Hepatocyte (in vitro differentiated cells): ENCODE measurements at regions not wholly inside any gene's neighbourhood (a gene's known extent, or its start where the extent isn't known, plus 50 kb on each side); places are given as distances from the start of the nearest gene placed in this dataset.

Experiments
- DNase-seq: peaks from one replicate; pipeline ENCODE4 v3.0.0-alpha.2; 2016; ENCODE audit warnings: low spot score
- H2AFZ ChIP-seq: fragments of 200-600 bp; sonication (generic); 2 replicates; pipeline ENCODE4 v1.6.0; 2016; ENCODE audit warnings: antibody characterized with exemption, mild to moderate bottlenecking
- H3K27ac ChIP-seq: fragments of 200-600 bp; sonication (generic); 2 replicates; pipeline ENCODE4 v1.5.1; 2016; ENCODE audit warnings: mild to moderate bottlenecking
- H3K27me3 ChIP-seq: fragments of 200-600 bp; sonication (generic); 2 replicates; pipeline ENCODE4 v1.6.1; 2016
- H3K36me3 ChIP-seq: fragments of 200-600 bp; sonication (generic); replicated peaks from 2 replicates; pipeline ENCODE4 v1.5.1; 2016; ENCODE audit warnings: low read depth; ENCODE audit not compliant: insufficient read depth
- H3K4me1 ChIP-seq: fragments of 200-600 bp; sonication (generic); 2 replicates; pipeline ENCODE4 v1.5.1; 2016; ENCODE audit warnings: mild to moderate bottlenecking, moderate library complexity; ENCODE audit not compliant: insufficient read depth
- H3K4me2 ChIP-seq: fragments of 200-600 bp; sonication (generic); 2 replicates; pipeline ENCODE4 v1.6.0; 2016
- H3K4me3 ChIP-seq: fragments of 200-600 bp; sonication (generic); 2 replicates; pipeline ENCODE4 v1.5.1; 2016; ENCODE audit warnings: mild to moderate bottlenecking
- H3K79me2 ChIP-seq: fragments of 200-600 bp; sonication (generic); 2 replicates; pipeline ENCODE4 v1.6.0; 2017; ENCODE audit warnings: mild to moderate bottlenecking
- H3K9me2 ChIP-seq: fragments of 200-600 bp; sonication (generic); replicated peaks from 2 replicates; pipeline ENCODE4 v1.6.0; 2017; ENCODE audit warnings: mild to moderate bottlenecking; ENCODE audit not compliant: insufficient read depth
- H3K9me3 ChIP-seq: fragments of 200-600 bp; sonication (generic); 2 replicates; pipeline ENCODE4 v1.5.1; 2016; ENCODE audit warnings: low read depth, mild to moderate bottlenecking
- H4K20me1 ChIP-seq: fragments of 200-600 bp; sonication (generic); 2 replicates; pipeline ENCODE4 v1.6.0; 2016; ENCODE audit warnings: mild to moderate bottlenecking; ENCODE audit not compliant: insufficient read depth, poor library complexity, severe bottlenecking
- EZH2 ChIP-seq: fragments of 200-600 bp; sonication (generic); IDR thresholded peaks from 2 replicates; pipeline ENCODE4 v1.6.1; 2016; ENCODE audit warnings: antibody characterized with exemption, mild to moderate bottlenecking, borderline replicate concordance
- EZH2phosphoT487 ChIP-seq: fragments of 200-600 bp; sonication (generic); IDR thresholded peaks from one replicate; pipeline ENCODE4 v1.6.1; 2018; ENCODE audit warnings: antibody characterized with exemption, mild to moderate bottlenecking, low read depth, moderate library complexity; ENCODE audit not compliant: unreplicated experiment, severe bottlenecking
- WGBS: methylation state at CpG from one replicate; pipeline ENCODE4 v1.1.6; 2016; ENCODE audit warnings: low lambda C conversion rate; ENCODE audit errors: missing lambda C conversion rate; 5-methylcytosine and 5-hydroxymethylcytosine counted together
- TF ChIP-seq, protein P1 (sequence below): fragments of 200-600 bp; sonication (generic); IDR thresholded peaks from 2 replicates; pipeline ENCODE4 v1.5.1; 2016; ENCODE audit warnings: antibody characterized with exemption, mild to moderate bottlenecking; ENCODE audit not compliant: poor library complexity

DNA sequence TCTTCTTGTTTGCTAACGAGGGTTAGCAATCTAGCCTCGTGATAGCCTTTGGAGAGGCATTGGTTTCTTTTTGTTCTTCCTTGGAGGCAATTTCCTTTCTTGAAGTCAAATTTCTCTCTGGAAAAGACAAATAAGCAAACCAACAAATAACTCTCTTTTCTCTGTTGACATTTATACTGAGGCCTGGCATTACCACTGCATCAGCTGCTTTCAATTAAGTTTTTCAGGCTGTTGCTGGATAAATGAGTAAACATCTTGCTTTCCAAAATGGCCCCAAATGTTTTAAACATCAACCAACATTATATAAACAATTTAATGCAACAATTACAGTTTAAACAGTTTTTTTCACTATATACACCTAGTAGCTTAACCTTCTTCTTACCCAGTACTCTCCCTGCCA lies 264.4 kb downstream of the HTR1A start:
- no peaks in the 10 kb centered on the region for H3K36me3 ChIP-seq
- DNase-seq, result no peak
- no peaks in the 10 kb centered on the region for H3K9me3 ChIP-seq
- no peaks in the 10 kb centered on the region for H3K9me2 ChIP-seq
- no peaks in the 10 kb centered on the region for H3K4me1 ChIP-seq
- no peak overlapping the region for H3K27ac ChIP-seq
- no peak overlapping the region for H2AFZ ChIP-seq
- 61% methylated on average over 2 of the region's 2 CpGs for WGBS
- H3K27me3 ChIP-seq, result no peaks in the 10 kb centered on the region
- TF ChIP-seq EZH2phosphoT487 (no peak), EZH2 (no peak)
- TF ChIP-seq, protein P1, sequence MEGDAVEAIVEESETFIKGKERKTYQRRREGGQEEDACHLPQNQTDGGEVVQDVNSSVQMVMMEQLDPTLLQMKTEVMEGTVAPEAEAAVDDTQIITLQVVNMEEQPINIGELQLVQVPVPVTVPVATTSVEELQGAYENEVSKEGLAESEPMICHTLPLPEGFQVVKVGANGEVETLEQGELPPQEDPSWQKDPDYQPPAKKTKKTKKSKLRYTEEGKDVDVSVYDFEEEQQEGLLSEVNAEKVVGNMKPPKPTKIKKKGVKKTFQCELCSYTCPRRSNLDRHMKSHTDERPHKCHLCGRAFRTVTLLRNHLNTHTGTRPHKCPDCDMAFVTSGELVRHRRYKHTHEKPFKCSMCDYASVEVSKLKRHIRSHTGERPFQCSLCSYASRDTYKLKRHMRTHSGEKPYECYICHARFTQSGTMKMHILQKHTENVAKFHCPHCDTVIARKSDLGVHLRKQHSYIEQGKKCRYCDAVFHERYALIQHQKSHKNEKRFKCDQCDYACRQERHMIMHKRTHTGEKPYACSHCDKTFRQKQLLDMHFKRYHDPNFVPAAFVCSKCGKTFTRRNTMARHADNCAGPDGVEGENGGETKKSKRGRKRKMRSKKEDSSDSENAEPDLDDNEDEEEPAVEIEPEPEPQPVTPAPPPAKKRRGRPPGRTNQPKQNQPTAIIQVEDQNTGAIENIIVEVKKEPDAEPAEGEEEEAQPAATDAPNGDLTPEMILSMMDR, result no peak
- H3K4me2 ChIP-seq, result no peak overlapping the region
- no peaks in the 10 kb centered on the region for H4K20me1 ChIP-seq
- H3K4me3 ChIP-seq, result no peak overlapping the region
- no peaks in the 10 kb centered on the region for H3K79me2 ChIP-seq

DNA sequence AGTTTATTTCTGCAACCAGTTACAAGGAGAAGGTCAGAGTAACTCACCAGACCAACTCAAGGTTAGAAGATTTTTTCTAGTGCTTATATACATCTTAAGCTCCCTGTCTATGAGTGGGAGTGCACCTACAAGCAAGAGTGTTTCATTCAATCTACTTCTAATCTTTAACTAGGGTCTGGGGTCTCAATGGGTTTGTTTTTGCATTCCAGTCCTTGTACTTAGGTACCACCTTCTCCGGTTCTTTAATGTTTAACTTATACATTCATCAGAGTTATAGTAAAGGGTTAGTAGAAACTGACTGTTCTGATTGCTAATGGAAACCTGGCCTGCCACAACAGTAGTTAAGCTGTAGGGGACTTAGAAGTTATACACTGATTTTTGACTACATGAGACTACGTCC lies 271.7 kb downstream of the HTR1A start:
- Histone ChIP-seq H3K79me2 (no peaks in the 10 kb centered on the region), H3K27me3 (no peaks in the 10 kb centered on the region), H3K4me2 (peak overlapping the region; percentile 30), H3K4me3 (no peak overlapping the region), H3K4me1 (peaks cover 19% of the 10 kb centered on the region), H2AFZ (no peak overlapping the region), H3K9me2 (no peaks in the 10 kb centered on the region), H3K9me3 (no peaks in the 10 kb centered on the region), H3K36me3 (no peaks in the 10 kb centered on the region), H4K20me1 (no peaks in the 10 kb centered on the region), H3K27ac (no peak overlapping the region)
- TF ChIP-seq EZH2 (no peak), EZH2phosphoT487 (no peak)
- TF ChIP-seq, protein P1, result no peak
- WGBS, result 38% methylated on average over 2 of the region's 2 CpGs
- no peak for DNase-seq

DNA sequence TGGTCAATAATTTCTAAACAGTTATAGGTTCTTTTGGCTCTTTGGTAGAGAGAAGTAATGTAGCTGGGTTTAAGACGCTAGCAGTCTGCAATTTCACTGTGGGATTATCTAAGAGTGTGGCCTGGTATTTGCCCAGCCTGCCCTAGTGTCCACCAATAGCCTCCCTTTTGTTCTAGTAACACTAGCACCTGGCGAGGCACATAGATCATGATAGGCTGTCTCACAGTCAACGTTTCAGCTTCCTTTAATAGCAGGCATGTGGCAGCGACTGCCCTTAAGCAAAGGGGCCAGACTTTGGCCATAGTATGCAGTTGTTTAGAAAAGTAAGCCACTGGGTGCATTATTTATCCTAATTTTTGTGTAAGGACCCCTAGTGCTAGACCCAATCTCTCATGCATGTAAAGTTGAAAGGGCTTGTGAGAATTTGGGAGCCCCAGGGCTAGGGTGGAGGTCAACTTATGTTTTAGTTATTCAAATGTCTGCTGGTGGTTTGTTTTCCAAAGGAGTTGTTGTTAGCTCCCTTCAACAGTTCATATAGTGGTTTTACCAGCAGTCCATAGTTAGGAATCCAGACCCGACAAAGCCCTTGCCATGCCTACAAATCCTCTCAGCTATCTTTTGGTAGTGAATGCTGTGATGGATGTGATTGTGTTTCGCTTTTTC lies 274.3 kb downstream of the HTR1A start:
- no peaks in the 10 kb centered on the region for H3K9me2 ChIP-seq
- H3K27ac ChIP-seq, result no peak overlapping the region
- H2AFZ ChIP-seq, result no peak overlapping the region
- no peaks in the 10 kb centered on the region for H3K79me2 ChIP-seq
- TF ChIP-seq EZH2 (no peak), EZH2phosphoT487 (no peak)
- TF ChIP-seq, protein P1, result no peak
- no peak overlapping the region for H3K4me3 ChIP-seq
- H3K4me1 ChIP-seq, result peaks cover 19% of the 10 kb centered on the region
- no peaks in the 10 kb centered on the region for H4K20me1 ChIP-seq
- H3K4me2 ChIP-seq, result no peak overlapping the region
- H3K9me3 ChIP-seq, result no peaks in the 10 kb centered on the region
- no peak for DNase-seq
- H3K36me3 ChIP-seq, result no peaks in the 10 kb centered on the region
- no peaks in the 10 kb centered on the region for H3K27me3 ChIP-seq
- 68% methylated on average over 6 of the region's 6 CpGs for WGBS
